LoVo (cell line): ENCODE measurements at regions not wholly inside any gene's neighbourhood (a gene's known extent, or its start where the extent isn't known, plus 50 kb on each side); places are given as distances from the start of the nearest gene placed in this dataset.
"Not testable (repeated sequence)": the region's sequence is repeated elsewhere in the genome, so short reads cannot be mapped to it uniquely, and the experiment has no call there.

ENCODE experiments used
- DNase-seq: peaks from one replicate; pipeline ENCODE4 v3.0.0-alpha.2; 2016; ENCODE audit warnings: low spot score

DNA sequence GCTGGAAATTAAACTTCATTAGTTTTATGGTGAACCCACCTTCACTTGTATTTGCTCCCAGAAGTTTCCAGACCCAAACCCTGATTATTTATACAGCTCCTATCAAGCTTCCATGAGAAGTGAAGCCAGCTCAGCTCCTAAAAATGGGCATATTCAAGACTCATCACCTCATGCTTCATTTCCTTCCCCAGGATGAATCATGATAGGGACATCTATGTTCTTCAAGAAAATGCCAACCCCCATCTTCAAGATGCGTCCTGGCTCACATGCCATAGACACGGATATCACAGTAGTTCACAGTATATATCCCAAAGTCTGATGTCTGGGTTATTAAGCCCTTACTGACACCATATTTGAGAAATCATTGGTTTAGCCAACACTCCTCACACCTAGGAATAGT lies 217.6 kb downstream of the NPR3 start:
- no peak for DNase-seq

DNA sequence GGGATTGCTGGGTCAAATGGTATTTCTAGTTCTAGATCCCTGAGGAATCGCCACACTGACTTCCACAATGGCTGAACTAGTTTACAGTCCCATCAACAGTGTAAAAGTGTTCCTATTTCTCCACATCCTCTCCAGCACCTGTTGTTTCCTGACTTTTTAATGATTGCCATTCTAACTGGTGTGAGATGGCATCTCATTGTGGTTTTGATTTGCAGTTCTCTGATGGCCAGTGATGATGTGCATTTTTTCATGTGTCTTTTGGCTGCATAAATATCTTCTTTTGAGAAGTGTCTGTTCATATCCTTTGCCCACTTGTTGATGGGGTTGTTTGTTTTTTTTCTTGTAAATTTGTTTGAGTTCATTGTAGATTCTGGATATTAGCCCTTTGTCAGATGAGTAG lies 220.3 kb downstream of the NPR3 start:
- not testable (repeated sequence) for DNase-seq

DNA sequence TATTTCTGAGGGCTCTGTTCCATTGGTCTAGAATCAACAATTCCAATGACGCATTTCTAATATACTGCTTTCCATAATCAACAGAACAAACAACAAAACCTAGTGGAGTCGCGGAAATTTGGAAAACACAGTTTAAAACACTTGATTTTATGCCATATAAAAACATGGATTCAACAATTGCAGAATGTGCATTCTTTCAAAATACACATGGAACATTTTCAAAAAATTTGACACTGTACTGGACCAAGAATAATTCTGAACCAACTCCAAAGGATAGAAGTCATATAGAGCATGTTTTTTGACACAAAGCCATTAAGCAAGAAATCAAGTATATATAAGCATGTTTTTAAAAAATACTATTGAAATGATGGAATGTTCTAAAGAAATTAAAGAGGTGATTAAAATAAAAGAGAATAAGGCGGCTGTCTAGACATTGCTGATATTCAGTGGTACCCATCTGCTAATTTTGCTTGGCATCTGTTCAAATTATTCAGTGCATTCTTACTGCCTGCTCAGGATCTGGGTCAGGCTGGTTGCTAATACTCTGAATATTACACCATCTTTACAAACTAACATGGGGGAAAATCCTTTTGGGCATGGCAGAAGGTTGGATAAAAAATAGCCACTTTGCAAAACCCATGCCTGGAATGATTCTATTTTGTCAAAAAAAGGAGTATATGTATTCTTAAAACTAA lies 221.3 kb downstream of the NPR3 start:
- no peak for DNase-seq

DNA sequence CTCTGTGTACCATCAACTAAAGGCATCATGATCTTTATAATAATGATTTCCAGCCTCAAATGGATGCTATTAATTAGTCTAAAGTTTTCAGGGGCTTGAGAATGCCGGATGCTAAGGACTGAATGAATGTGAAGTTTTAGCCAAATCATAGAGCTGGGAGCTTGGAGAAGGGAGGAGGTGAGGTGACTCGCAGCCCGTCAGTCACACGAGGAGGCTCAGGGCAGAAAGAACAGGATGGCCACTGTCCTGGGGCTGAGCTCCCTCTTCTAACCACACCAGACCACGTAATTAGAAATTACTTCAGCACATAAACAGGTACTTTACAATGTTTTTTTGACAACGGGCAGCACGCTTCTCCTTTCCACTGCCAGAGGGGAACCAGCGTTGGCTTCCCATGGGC lies 222.6 kb downstream of the NPR3 start:
- DNase-seq = no peak

GRCh38 chr5:32934529-32934928 lies 223.4 kb downstream of the NPR3 start:
- no peak for DNase-seq

- DNase-seq = no peak
These were observed 224.2 kb downstream of the NPR3 start for GRCh38 chr5:32935283-32935682.

DNA sequence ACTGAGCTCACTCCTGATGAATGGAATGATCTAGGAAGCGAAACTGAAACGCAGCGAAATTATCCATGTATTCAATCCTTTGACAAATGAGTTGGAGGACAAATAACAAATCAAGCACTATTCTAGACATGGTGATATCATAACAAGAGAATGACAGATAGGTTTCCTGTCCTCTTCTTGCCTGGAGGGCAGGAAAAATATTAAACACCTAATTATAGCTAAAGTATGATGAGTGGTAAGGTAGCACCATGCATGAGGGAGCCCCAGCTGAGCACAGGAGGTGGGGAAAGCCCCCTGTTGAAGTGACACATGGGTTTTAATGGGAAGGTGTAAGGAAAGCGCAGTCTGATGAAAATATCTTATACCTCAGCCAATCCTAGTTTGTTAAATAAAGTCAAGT lies 225.2 kb downstream of the NPR3 start:
- no peak for DNase-seq

GRCh38 chr5:32942225-32942989 lies 231.3 kb downstream of the NPR3 start:
- peak; percentile 52 for DNase-seq

DNA sequence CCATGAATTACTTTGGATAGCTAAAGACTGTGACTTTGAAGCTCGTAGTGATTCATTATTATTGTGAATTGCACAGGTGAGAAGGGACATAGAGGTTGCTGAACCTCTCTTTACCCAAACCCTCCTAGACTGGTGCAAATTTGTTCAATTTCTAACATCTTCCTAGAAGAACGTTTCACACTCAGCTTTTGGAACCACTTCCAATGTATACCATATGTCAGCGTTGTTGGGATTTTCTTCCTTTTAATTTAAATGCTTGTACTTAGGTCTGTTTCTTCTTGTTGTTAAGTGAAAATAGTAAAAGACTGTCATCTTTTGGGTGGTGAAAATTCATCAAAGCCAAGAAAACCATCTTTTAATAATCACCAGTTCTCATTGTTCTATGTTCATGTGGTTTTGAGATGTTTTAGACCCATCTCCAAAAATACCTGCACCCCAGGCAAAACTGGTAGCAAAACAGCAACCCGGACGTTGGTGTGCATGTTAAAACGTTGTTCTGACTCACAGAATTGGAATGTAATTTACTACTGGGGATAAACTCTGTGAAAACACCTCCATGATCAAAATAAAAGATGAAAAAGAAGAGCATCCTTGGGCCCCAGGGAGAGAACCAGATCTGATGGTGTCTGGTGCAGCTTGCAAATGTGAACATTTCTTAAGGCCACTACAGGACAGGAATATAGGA lies 238.3 kb downstream of the NPR3 start:
- DNase-seq = no peak

DNA sequence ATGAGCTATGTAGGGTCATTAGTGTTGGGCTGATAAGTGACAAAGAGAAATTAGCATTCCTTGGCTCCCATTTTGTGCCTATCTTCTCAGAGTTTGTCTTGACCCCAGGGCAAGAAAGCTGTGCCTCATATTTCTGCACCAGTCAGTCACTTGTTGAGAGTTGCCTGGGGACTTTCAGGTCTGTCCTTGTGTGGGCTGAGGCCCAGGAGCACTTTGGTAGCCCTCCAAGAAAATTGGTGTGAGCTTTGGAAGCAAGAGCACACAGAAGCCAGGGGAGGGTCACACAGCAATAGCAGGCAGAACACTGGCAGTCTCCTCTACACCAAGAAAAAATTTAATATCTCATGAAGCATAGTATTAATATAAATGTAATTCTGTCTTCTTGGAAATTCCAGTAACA lies 239.9 kb downstream of the NPR3 start:
- no peak for DNase-seq

- DNase-seq = no peak
These were observed 240.8 kb downstream of the NPR3 start for GRCh38 chr5:32951878-32952277.

DNA sequence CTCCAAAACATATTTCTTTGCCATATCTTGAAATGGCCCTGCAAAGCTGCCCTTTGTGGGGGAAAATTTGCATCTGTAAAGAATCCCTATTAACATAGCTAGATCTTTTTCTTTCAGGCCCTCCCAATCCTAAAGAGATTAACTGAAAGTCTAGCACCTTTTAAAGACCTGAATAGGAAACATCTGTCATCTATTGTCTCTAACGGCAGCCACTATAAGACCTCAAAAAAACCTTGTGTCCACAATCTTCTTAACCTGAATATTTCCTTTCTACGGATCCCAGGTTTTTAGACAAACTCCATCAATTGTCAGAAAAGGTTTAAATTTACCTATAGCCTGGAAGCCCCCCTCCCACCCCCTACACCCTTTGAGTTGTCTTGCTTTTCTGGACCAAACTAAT lies 241.3 kb downstream of the NPR3 start:
- not testable (repeated sequence) for DNase-seq

GRCh38 chr5:32953694-32954093 lies 242.6 kb downstream of the NPR3 start:
- DNase-seq = no peak

DNA sequence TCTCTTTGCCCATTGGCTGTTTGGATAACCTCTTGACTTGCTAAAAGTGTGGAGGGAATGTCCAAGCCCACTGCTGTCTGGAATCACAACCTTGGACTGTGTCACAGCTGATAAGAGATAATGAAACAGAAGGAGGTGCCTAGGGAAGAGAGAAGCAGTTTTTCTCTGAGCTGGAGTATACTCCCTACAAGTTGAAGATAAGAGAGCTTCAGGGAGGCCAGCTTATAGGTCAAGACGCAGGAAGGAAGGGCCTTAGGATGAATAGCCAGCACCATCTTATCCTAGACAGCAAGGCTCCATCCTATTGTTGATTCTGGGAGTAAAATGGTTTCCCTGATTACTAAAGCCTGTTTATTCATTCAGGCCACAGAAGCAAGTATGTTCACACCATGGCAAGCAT lies 244.7 kb downstream of the NPR3 start:
- DNase-seq = no peak

- no peak for DNase-seq
These were observed 249.4 kb downstream of the NPR3 start for GRCh38 chr5:32960340-32961058.

- DNase-seq = no peak
These were observed 249.9 kb downstream of the NPR3 start for GRCh38 chr5:32961059-32961415.

DNA sequence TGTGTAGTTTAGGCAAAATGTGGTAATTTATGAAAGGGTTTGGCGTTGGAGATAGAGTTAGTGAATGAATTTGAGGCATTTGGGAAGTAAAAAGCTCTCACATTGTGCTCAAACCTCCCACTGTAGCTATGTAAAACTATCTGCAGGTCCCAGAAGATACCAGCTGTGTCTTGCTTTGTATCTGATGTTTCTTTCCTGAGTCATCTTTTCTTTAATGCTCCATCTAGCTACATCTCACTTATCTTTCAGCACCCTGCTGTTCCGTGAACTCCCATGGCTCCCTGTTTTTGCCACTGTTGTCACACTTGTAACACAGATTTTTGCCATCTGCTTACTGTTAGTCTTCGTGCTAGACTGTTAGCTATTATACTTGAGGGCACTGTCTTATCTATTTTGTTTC lies 253.1 kb downstream of the NPR3 start:
- no peak for DNase-seq

DNA sequence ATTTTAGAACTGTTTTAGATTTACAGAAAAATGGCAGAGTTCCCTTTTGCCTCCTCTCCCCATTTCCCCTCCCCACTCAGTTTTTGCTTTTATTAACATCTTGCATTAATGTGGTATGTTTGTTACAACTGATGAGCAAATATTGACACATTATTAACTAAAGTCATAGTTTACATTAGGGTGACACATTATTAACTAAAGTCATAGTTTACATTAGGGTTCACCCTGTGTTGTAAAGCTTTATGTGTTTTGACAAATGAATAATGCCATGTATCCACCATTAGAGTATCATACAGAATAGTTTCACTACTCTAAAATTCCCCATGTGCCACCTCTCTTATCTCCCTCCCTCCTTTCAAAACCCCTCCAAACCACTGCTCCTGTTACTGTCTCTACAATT lies 262.5 kb downstream of the NPR3 start:
- DNase-seq = no peak

GRCh38 chr5:32975656-32976375 lies 264.7 kb downstream of the NPR3 start:
- no peak for DNase-seq

DNA sequence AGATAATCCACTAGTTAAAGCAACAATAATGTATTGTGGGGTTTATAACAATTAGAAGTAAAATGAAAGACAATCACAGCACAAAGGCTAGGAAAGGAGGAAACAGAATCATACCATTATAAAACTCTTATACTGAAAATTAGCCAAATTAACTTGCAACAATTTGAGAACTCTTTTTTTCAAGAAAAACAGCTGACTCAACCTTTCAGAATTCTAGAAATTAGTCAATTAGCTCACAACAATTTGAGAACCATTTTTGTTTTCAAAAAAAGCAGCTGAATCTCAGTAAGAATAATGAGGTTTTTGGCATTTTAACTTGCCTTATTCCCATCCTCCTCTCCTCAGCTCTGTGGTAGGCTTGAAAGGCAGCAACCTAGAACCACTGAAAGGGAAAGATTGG lies 269.9 kb downstream of the NPR3 start:
- no peak for DNase-seq

GRCh38 chr5:32984851-32985610 lies 273.9 kb downstream of the NPR3 start:
- no peak for DNase-seq
